Thoracic aorta (tissue), 2 donors: ENCODE measurements at regions not wholly inside any gene's neighbourhood (a gene's known extent, or its start where the extent isn't known, plus 50 kb on each side); places are given as distances from the start of the nearest gene placed in this dataset.

Experiments used
- ATAC-seq: fragments of 150-250 bp; one replicate; pipeline ENCODE4 v1.8.0; 2017; ENCODE audit warnings: low read depth; ENCODE audit not compliant: insufficient number of reproducible peaks, low FRiP score
- DNase-seq: peaks from one replicate; pipeline ENCODE4 v3.0.0-alpha.2; 2020; ENCODE audit warnings: low spot score
- H3K27ac ChIP-seq, 2 donors: fragments of 200-600 bp; sonication (generic); 1 replicate in 1 of 2; 2 replicates in 1 of 2; pipeline ENCODE4 v1.5.1; 2016; ENCODE audit warnings: mild to moderate bottlenecking in 2 of 2, moderate library complexity in 2 of 2
- H3K27me3 ChIP-seq: fragments of 200-600 bp; sonication (generic); replicated peaks from 2 replicates; pipeline ENCODE4 v1.6.0; 2016; ENCODE audit warnings: mild to moderate bottlenecking; ENCODE audit not compliant: insufficient read depth
- H3K36me3 ChIP-seq: fragments of 200-600 bp; sonication (generic); one replicate; pipeline ENCODE4 v1.5.1; 2016
- H3K4me1 ChIP-seq, 2 donors: fragments of 200-600 bp; sonication (generic); 1 replicate in 1 of 2; 2 replicates in 1 of 2; pipeline versions ENCODE4 v1.5.1 to v1.6.0; 2016; ENCODE audit warnings: low read depth in 2 of 2, mild to moderate bottlenecking in 1 of 2; ENCODE audit not compliant: control insufficient read depth in 1 of 2
- H3K4me3 ChIP-seq: fragments of 200-600 bp; sonication (generic); 2 replicates; pipeline ENCODE4 v1.5.1; 2016; ENCODE audit warnings: mild to moderate bottlenecking
- H3K9me3 ChIP-seq: fragments of 200-600 bp; sonication (generic); 2 replicates; pipeline ENCODE4 v1.5.1; 2016
- TF ChIP-seq, protein P1 (sequence below): fragments of 200-600 bp; sonication (generic); IDR thresholded peaks from one replicate; pipeline ENCODE4 v1.5.1; 2019; ENCODE audit warnings: antibody characterized with exemption

DNA sequence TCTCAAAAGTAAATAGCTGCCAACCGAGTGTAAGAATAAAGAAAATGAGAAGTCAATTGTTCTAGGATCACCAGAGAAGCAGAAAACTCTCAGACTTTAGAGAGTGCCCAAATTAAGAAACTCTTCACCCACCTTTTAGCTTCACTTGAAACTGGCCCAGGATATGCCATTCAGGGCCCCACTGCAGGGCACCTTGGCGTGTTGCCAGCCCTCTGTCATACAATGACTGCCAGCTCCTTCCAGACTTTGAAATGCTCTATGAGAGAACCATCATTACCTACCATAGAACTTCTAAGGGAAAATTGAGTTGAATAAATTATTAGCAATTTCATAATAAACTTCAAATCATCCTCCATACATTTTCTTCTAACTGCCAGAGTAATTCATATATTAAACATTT lies 240.5 kb downstream of the CETN3 start:
- Histone ChIP-seq H3K27ac (peak overlapping the region; percentile 13 to 14), H3K36me3 (no peaks in the 10 kb centered on the region), H3K4me1 (peaks cover 15 to 39% of the 10 kb centered on the region in 2 donors), H3K9me3 (no peaks in the 10 kb centered on the region), H3K4me3 (no peak overlapping the region), H3K27me3 (no peaks in the 10 kb centered on the region)
- DNase-seq (no peak), ATAC-seq (no peak)
- TF ChIP-seq, protein P1, sequence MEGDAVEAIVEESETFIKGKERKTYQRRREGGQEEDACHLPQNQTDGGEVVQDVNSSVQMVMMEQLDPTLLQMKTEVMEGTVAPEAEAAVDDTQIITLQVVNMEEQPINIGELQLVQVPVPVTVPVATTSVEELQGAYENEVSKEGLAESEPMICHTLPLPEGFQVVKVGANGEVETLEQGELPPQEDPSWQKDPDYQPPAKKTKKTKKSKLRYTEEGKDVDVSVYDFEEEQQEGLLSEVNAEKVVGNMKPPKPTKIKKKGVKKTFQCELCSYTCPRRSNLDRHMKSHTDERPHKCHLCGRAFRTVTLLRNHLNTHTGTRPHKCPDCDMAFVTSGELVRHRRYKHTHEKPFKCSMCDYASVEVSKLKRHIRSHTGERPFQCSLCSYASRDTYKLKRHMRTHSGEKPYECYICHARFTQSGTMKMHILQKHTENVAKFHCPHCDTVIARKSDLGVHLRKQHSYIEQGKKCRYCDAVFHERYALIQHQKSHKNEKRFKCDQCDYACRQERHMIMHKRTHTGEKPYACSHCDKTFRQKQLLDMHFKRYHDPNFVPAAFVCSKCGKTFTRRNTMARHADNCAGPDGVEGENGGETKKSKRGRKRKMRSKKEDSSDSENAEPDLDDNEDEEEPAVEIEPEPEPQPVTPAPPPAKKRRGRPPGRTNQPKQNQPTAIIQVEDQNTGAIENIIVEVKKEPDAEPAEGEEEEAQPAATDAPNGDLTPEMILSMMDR, result no peak

DNA sequence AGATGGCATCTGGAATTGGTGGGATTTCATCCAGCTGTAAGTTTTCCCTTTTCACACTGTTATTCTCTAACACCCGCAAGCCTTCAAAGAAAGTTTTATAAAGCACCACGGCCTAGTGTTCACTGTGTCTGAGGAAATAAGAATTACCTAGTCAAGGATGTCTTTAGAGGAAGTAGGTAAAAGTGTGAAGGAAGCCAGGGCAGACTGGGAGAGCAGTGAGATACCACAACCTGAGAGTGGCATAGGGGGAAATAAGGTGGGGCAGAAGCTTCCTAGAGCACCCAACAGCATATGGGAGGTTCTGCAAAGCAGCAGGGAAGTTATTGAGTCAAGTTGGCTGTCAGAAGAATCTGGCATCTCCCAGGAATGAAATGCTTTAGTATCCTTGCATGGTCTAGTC lies 241.2 kb downstream of the CETN3 start:
- TF ChIP-seq, protein P1, result no peak
- Histone ChIP-seq H3K4me3 (no peak overlapping the region), H3K9me3 (no peaks in the 10 kb centered on the region), H3K36me3 (no peaks in the 10 kb centered on the region), H3K27me3 (no peaks in the 10 kb centered on the region), H3K4me1 (peaks cover 14 to 34% of the 10 kb centered on the region in 2 donors), H3K27ac (peak overlapping the region in 1 of 2 donors; percentile 14)
- DNase-seq, result no peak
- no peak for ATAC-seq

DNA sequence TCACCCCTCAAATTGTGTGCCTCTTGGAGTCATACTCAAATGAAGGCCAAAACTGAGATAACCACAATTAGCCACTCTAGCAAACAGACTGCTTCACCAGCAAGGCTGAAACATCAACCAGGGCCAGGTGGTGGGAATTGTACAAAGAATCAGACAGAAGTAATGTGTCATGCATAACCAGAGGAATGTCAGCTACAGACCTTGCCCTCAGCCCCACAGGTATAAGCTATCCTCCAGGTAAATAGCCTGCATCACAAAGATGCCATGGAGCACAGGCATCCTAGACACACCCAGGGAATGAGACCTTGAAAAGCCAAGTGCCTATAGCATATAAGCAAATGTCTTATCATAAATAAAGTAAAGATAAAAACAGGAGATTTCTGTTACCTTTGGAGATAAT lies 242.7 kb downstream of the CETN3 start:
- no peaks in the 10 kb centered on the region for H3K36me3 ChIP-seq
- ATAC-seq, result no peak
- H3K4me1 ChIP-seq, result peaks cover 14 to 24% of the 10 kb centered on the region in 2 donors
- DNase-seq, result no peak
- H3K27ac ChIP-seq, result no peak overlapping the region
- H3K4me3 ChIP-seq, result no peak overlapping the region
- no peaks in the 10 kb centered on the region for H3K27me3 ChIP-seq
- no peaks in the 10 kb centered on the region for H3K9me3 ChIP-seq
- TF ChIP-seq, protein P1, result no peak

DNA sequence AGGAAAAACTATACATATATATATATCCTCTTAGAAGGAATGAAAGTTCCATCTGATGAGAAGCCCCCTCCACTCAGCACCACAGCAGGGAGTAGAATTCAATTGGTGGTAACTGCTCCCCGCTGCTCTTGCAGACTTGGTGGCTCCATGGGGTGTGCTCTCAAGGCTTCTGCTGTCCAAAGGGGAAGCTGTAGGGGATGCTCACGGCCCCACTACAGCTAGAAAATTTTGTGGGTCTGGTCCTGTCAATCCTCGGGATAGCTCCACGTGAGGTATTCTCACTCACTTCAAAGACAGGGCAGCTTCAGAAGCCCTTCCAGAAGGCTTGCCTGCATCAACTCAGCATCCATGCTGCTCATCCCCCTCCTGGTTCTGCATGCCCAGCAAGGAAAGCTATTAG lies 247.2 kb downstream of the CETN3 start:
- H3K27me3 ChIP-seq, result no peaks in the 10 kb centered on the region
- no peaks in the 10 kb centered on the region for H3K9me3 ChIP-seq
- H3K27ac ChIP-seq, result no peak overlapping the region
- TF ChIP-seq, protein P1, result no peak
- no peak overlapping the region for H3K4me3 ChIP-seq
- DNase-seq, result no peak
- H3K36me3 ChIP-seq, result no peaks in the 10 kb centered on the region
- no peaks in the 10 kb centered on the region for H3K4me1 ChIP-seq
- ATAC-seq, result no peak

DNA sequence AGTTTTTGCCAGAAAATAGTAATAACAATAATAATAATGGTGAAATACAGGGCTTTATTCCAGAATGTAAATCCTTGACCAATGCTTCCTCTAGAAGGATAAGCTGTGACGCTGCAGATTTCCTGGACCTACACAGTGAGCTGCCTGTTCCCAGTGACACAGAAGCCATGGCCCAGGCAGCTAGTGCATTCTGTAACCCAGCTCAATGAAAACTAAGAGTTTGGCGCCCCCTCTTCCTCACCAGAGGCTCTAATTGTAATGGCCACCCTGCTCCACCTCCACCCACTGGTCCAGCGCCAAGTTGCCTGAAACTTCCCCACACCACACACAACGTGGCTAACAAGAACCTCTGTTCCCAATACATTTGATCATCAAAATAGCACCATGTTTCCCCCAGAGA lies 248.1 kb downstream of the CETN3 start:
- H3K27me3 ChIP-seq, result no peaks in the 10 kb centered on the region
- H3K27ac ChIP-seq, result no peak overlapping the region
- H3K36me3 ChIP-seq, result no peaks in the 10 kb centered on the region
- TF ChIP-seq, protein P1, result no peak
- ATAC-seq (no peak), DNase-seq (no peak)
- no peak overlapping the region for H3K4me3 ChIP-seq
- no peaks in the 10 kb centered on the region for H3K9me3 ChIP-seq
- no peaks in the 10 kb centered on the region for H3K4me1 ChIP-seq
